BLaER1 treated with 17β-estradiol and CSF1 and Interleukin-3, amounts not matched to agents 10 nM and 100 nM (cell line): ENCODE measurements at regions not wholly inside any gene's neighbourhood (a gene's known extent, or its start where the extent isn't known, plus 50 kb on each side); places are given as distances from the start of the nearest gene placed in this dataset.
"Not testable (repeated sequence)": the region's sequence is repeated elsewhere in the genome, so short reads cannot be mapped to it uniquely, and the experiment has no call there.

Experiments
- H3K27ac ChIP-seq, 11 experiments: shearing (Covaris generic); formaldehyde crosslinking; 2 replicates each; pipeline ENCODE4 v1.8.1; 2022
- H3K27me3 ChIP-seq, 11 experiments: shearing (Covaris generic); formaldehyde crosslinking; 2 replicates each; pipeline ENCODE4 v1.8.1; 2022
- H3K36me3 ChIP-seq, 11 experiments: shearing (Covaris generic); formaldehyde crosslinking; 2 replicates each; pipeline ENCODE4 v1.8.1; 2022
- H3K4me1 ChIP-seq, 10 experiments: shearing (Covaris generic); formaldehyde crosslinking; 2 replicates each; pipeline ENCODE4 v1.8.1; 2022
- H3K4me2 ChIP-seq, 11 experiments: shearing (Covaris generic); formaldehyde crosslinking; 2 replicates each; pipeline ENCODE4 v1.8.1; 2022
- H3K4me3 ChIP-seq, 10 experiments: shearing (Covaris generic); formaldehyde crosslinking; 2 replicates each; pipeline ENCODE4 v1.8.1; 2022
- H3K9ac ChIP-seq, 11 experiments: shearing (Covaris generic); formaldehyde crosslinking; 2 replicates each; pipeline ENCODE4 v1.8.1; 2022
- H3K9me3 ChIP-seq, 11 experiments: shearing (Covaris generic); formaldehyde crosslinking; replicated peaks in 1 of 11; 2 replicates each; pipeline ENCODE4 v1.8.1; 2022
- H4K20me1 ChIP-seq, 11 experiments: shearing (Covaris generic); formaldehyde crosslinking; 2 replicates each; pipeline ENCODE4 v1.8.1; 2022
- Cebpa-rat ChIP-seq, 11 experiments: shearing (Covaris generic); IDR thresholded peaks; 2 replicates each; pipeline ENCODE4 v1.8.1; 2022

- no peak for TF ChIP-seq Cebpa-rat (IDR thresholded peaks at IDR 0.05)
- peaks cover 0 to 39% (median 34%) of the 10 kb centered on the region in 10 experiments; a peak in 15 of 20 replicates for H3K4me1 ChIP-seq
- H3K27me3 ChIP-seq = peaks cover 0 to 8% (median 0%) of the 10 kb centered on the region in 11 experiments; a peak in 1 of 22 replicates
- H3K9ac ChIP-seq = no peak overlapping the region
- H3K4me2 ChIP-seq = no peak overlapping the region
- no peaks in the 10 kb centered on the region for H3K36me3 ChIP-seq
- no peaks in the 10 kb centered on the region for H3K9me3 ChIP-seq
- no peak overlapping the region for H3K4me3 ChIP-seq
- H4K20me1 ChIP-seq = no peaks in the 10 kb centered on the region
- H3K27ac ChIP-seq = no peak overlapping the region
These were observed 307.2 kb downstream of the TEX29 start for GRCh38 chr13:111627596-111627995.

GRCh38 chr13:111629016-111629415 lies 308.6 kb downstream of the TEX29 start:
- Histone ChIP-seq H3K9ac (no peak overlapping the region), H3K4me1 (peaks cover 0 to 27% (median 22%) of the 10 kb centered on the region in 10 experiments; a peak in 14 of 20 replicates), H3K36me3 (no peaks in the 10 kb centered on the region), H3K4me3 (no peak overlapping the region), H4K20me1 (no peaks in the 10 kb centered on the region), H3K4me2 (no peak overlapping the region), H3K27ac (no peak overlapping the region), H3K27me3 (peaks cover 0 to 5% (median 0%) of the 10 kb centered on the region in 11 experiments; a peak in 1 of 22 replicates), H3K9me3 (no peaks in the 10 kb centered on the region)
- TF ChIP-seq Cebpa-rat (IDR thresholded peaks at IDR 0.05) = no peak

- H3K4me2 ChIP-seq = no peak overlapping the region
- no peaks in the 10 kb centered on the region for H3K36me3 ChIP-seq
- H3K9me3 ChIP-seq = no peaks in the 10 kb centered on the region
- H3K27ac ChIP-seq = no peak overlapping the region
- H4K20me1 ChIP-seq = no peaks in the 10 kb centered on the region
- H3K27me3 ChIP-seq = 0 out of 22 replicates have a peak, but pooled peaks cover 0 to under 1% (median 0%) of the 10 kb centered on the region in 11 experiments
- no peak overlapping the region for H3K9ac ChIP-seq
- H3K4me3 ChIP-seq = no peak overlapping the region
- no peak for TF ChIP-seq Cebpa-rat (IDR thresholded peaks at IDR 0.05)
- H3K4me1 ChIP-seq = peaks cover 0 to 22% (median 18%) of the 10 kb centered on the region in 10 experiments; a peak in 14 of 20 replicates
These were observed 309.0 kb downstream of the TEX29 start for GRCh38 chr13:111629457-111629856.

- no peak overlapping the region for H3K27ac ChIP-seq
- H3K27me3 ChIP-seq = no peaks in the 10 kb centered on the region
- no peak overlapping the region for H3K9ac ChIP-seq
- no peaks in the 10 kb centered on the region for H4K20me1 ChIP-seq
- H3K9me3 ChIP-seq = no peaks in the 10 kb centered on the region
- no peak overlapping the region for H3K4me2 ChIP-seq
- no peaks in the 10 kb centered on the region for H3K36me3 ChIP-seq
- TF ChIP-seq Cebpa-rat (IDR thresholded peaks at IDR 0.05) = no peak
- H3K4me3 ChIP-seq = no peak overlapping the region
- peaks cover 0 to 18% (median 13%) of the 10 kb centered on the region in 10 experiments; a peak in 14 of 20 replicates for H3K4me1 ChIP-seq
These were observed 309.5 kb downstream of the TEX29 start for GRCh38 chr13:111629926-111630325.

- Histone ChIP-seq H3K27me3 (no peaks in the 10 kb centered on the region), H3K4me2 (no peak overlapping the region), H3K27ac (no peak overlapping the region), H4K20me1 (no peaks in the 10 kb centered on the region), H3K4me3 (no peak overlapping the region), H3K4me1 (peaks cover 0 to 13% (median 10%) of the 10 kb centered on the region in 10 experiments; a peak in 14 of 20 replicates), H3K36me3 (no peaks in the 10 kb centered on the region), H3K9me3 (no peaks in the 10 kb centered on the region), H3K9ac (no peak overlapping the region)
- TF ChIP-seq Cebpa-rat (IDR thresholded peaks at IDR 0.05) = no peak
These were observed 310.0 kb downstream of the TEX29 start for GRCh38 chr13:111630406-111630805.

- H3K27me3 ChIP-seq, H4K20me1 ChIP-seq, H3K36me3 ChIP-seq, H3K4me1 ChIP-seq, H3K9ac ChIP-seq, H3K4me2 ChIP-seq, H3K9me3 ChIP-seq, H3K27ac ChIP-seq, H3K4me3 ChIP-seq: not testable (repeated sequence)
These were observed 310.8 kb downstream of the TEX29 start for GRCh38 chr13:111631271-111631670.

- Histone ChIP-seq H3K9me3 (no peaks in the 10 kb centered on the region), H3K36me3 (no peaks in the 10 kb centered on the region), H3K27ac (no peak overlapping the region), H3K4me1 (no peaks in the 10 kb centered on the region), H3K9ac (no peak overlapping the region), H4K20me1 (no peaks in the 10 kb centered on the region), H3K4me3 (no peak overlapping the region), H3K27me3 (no peaks in the 10 kb centered on the region), H3K4me2 (no peak overlapping the region)
- TF ChIP-seq Cebpa-rat (IDR thresholded peaks at IDR 0.05) = no peak
These were observed 312.5 kb downstream of the TEX29 start for GRCh38 chr13:111632906-111633305.

- Histone ChIP-seq H3K4me3 (no peak overlapping the region), H3K27me3 (no peaks in the 10 kb centered on the region), H4K20me1 (no peaks in the 10 kb centered on the region), H3K4me2 (no peak overlapping the region), H3K9me3 (no peaks in the 10 kb centered on the region), H3K27ac (no peak overlapping the region), H3K4me1 (no peaks in the 10 kb centered on the region), H3K9ac (no peak overlapping the region), H3K36me3 (no peaks in the 10 kb centered on the region)
- no peak for TF ChIP-seq Cebpa-rat (IDR thresholded peaks at IDR 0.05)
These were observed 313.0 kb downstream of the TEX29 start for GRCh38 chr13:111633401-111633800.

GRCh38 chr13:111634410-111634809 lies 314.0 kb downstream of the TEX29 start:
- Histone ChIP-seq H3K27ac (no peak overlapping the region), H3K9ac (no peak overlapping the region), H3K9me3 (no peaks in the 10 kb centered on the region), H3K4me3 (no peak overlapping the region), H3K27me3 (no peaks in the 10 kb centered on the region), H3K4me1 (no peaks in the 10 kb centered on the region), H3K36me3 (no peaks in the 10 kb centered on the region), H4K20me1 (no peaks in the 10 kb centered on the region), H3K4me2 (no peak overlapping the region)
- no peak for TF ChIP-seq Cebpa-rat (IDR thresholded peaks at IDR 0.05)

GRCh38 chr13:111636271-111636670 lies 315.8 kb downstream of the TEX29 start:
- Histone ChIP-seq H3K27me3 (no peaks in the 10 kb centered on the region), H3K9ac (no peak overlapping the region), H3K9me3 (no peaks in the 10 kb centered on the region), H3K36me3 (no peaks in the 10 kb centered on the region), H3K4me3 (no peak overlapping the region), H4K20me1 (no peaks in the 10 kb centered on the region), H3K4me2 (no peak overlapping the region), H3K4me1 (no peaks in the 10 kb centered on the region), H3K27ac (no peak overlapping the region)
- TF ChIP-seq Cebpa-rat (IDR thresholded peaks at IDR 0.05) = no peak
